Trophoblast cell (in vitro differentiated cells and primary cell): ENCODE measurements at regions not wholly inside any gene's neighbourhood (a gene's known extent, or its start where the extent isn't known, plus 50 kb on each side); places are given as distances from the start of the nearest gene placed in this dataset.

Experiments used
- DNase-seq, 2 donors: peaks; one replicate each; pipeline ENCODE4 v3.0.0-alpha.2; 2016
- H2AFZ ChIP-seq: 2 replicates; pipeline ENCODE4 v1.6.1; 2013; ENCODE audit warnings: low read length, moderate library complexity, mild to moderate bottlenecking; ENCODE audit not compliant: insufficient read depth, poor library complexity
- H2AK5ac ChIP-seq: 2 replicates; pipeline ENCODE4 v1.6.1; 2013; ENCODE audit warnings: mild to moderate bottlenecking, low read length
- H2BK120ac ChIP-seq: 2 replicates; pipeline ENCODE4 v1.6.1; 2013; ENCODE audit warnings: low read length, mild to moderate bottlenecking, moderate library complexity; ENCODE audit not compliant: insufficient read depth, poor library complexity
- H2BK12ac ChIP-seq: 2 replicates; pipeline ENCODE4 v1.6.1; 2013; ENCODE audit warnings: mild to moderate bottlenecking, low read length, moderate library complexity
- H2BK5ac ChIP-seq: 2 replicates; pipeline ENCODE4 v1.6.1; 2013; ENCODE audit warnings: low read length, low read depth, moderate library complexity, mild to moderate bottlenecking; ENCODE audit not compliant: poor library complexity
- H3K14ac ChIP-seq: 2 replicates; pipeline ENCODE4 v1.6.1; 2013; ENCODE audit warnings: mild to moderate bottlenecking, low read length
- H3K18ac ChIP-seq: 2 replicates; pipeline ENCODE4 v1.6.1; 2013; ENCODE audit warnings: mild to moderate bottlenecking, low read length
- H3K23ac ChIP-seq: 2 replicates; pipeline ENCODE4 v1.6.1; 2013; ENCODE audit warnings: low read length
- H3K27ac ChIP-seq: 2 replicates; pipeline ENCODE4 v1.5.1; 2013; ENCODE audit warnings: low read depth, mild to moderate bottlenecking, inconsistent platforms, low read length, moderate library complexity
- H3K27me3 ChIP-seq: 2 replicates; pipeline ENCODE4 v1.6.1; 2013; ENCODE audit warnings: inconsistent platforms, mild to moderate bottlenecking, low read length, moderate library complexity; ENCODE audit not compliant: insufficient read depth
- H3K36me3 ChIP-seq, 2 experiments: 1 replicate in 1 of 2; 2 replicates in 1 of 2; pipeline ENCODE4 v1.6.1; 2013; ENCODE audit warnings: low read length in 2 of 2, mild to moderate bottlenecking in 2 of 2, moderate library complexity in 1 of 2; ENCODE audit not compliant: insufficient read depth in 2 of 2, control insufficient read depth in 1 of 2
- H3K4ac ChIP-seq: 2 replicates; pipeline ENCODE4 v1.6.1; 2013; ENCODE audit warnings: low read depth, mild to moderate bottlenecking, low read length, moderate library complexity
- H3K4me1 ChIP-seq, 2 experiments: 1 replicate in 1 of 2; 2 replicates in 1 of 2; pipeline ENCODE4 v1.6.1; 2013; ENCODE audit warnings: low read length in 2 of 2, mild to moderate bottlenecking in 2 of 2, moderate library complexity in 1 of 2; ENCODE audit not compliant: insufficient read depth in 2 of 2, control insufficient read depth in 1 of 2
- H3K4me2 ChIP-seq: 2 replicates; pipeline ENCODE4 v1.6.1; 2013; ENCODE audit warnings: inconsistent platforms, mild to moderate bottlenecking, low read length, moderate library complexity
- H3K4me3 ChIP-seq: 2 replicates; pipeline ENCODE4 v1.5.1; 2013; ENCODE audit warnings: mild to moderate bottlenecking, low read depth, low read length, inconsistent platforms
- H3K79me1 ChIP-seq: one replicate; pipeline ENCODE4 v1.6.1; 2013; ENCODE audit warnings: low read length
- H3K79me2 ChIP-seq: 2 replicates; pipeline ENCODE4 v1.6.1; 2013; ENCODE audit warnings: low read length, mild to moderate bottlenecking; ENCODE audit not compliant: control insufficient read depth, insufficient read depth, poor library complexity
- H3K9ac ChIP-seq: 2 replicates; pipeline ENCODE4 v1.6.1; 2013; ENCODE audit warnings: mild to moderate bottlenecking, low read length
- H3K9me3 ChIP-seq: 2 replicates; pipeline ENCODE4 v1.6.1; 2013; ENCODE audit warnings: low read depth, mild to moderate bottlenecking, control low read depth, inconsistent platforms, low read length; ENCODE audit not compliant: insufficient read depth
- H4K12ac ChIP-seq: 2 replicates; pipeline ENCODE4 v1.6.1; 2013; ENCODE audit warnings: low read depth, mild to moderate bottlenecking, low read length, moderate library complexity
- H4K8ac ChIP-seq: 2 replicates; pipeline ENCODE4 v1.6.1; 2013; ENCODE audit warnings: low read depth, mild to moderate bottlenecking, low read length, moderate library complexity
- H4K91ac ChIP-seq: one replicate; pipeline ENCODE4 v1.6.1; 2013; ENCODE audit warnings: low read depth, mild to moderate bottlenecking, low read length, moderate library complexity
- WGBS: extraction: QIAGEN DNeasy Blood & Tissue Kit; methylation state at CpG from one replicate; pipeline ENCODE4 v1.1.7; 2013; ENCODE audit warnings: missing lambda C conversion rate; ENCODE audit not compliant: insufficient read length, insufficient coverage; ENCODE audit errors: extremely low coverage; 5-methylcytosine and 5-hydroxymethylcytosine counted together

- H3K14ac ChIP-seq, result no peak overlapping the region
- H3K18ac ChIP-seq, result no peak overlapping the region
- no peak overlapping the region for H4K8ac ChIP-seq
- H3K9ac ChIP-seq, result no peak overlapping the region
- no peak overlapping the region for H4K91ac ChIP-seq
- H3K27me3 ChIP-seq, result no peaks in the 10 kb centered on the region
- no peak overlapping the region for H4K12ac ChIP-seq
- H3K4ac ChIP-seq, result no peak overlapping the region
- H2BK120ac ChIP-seq, result no peak overlapping the region
- H3K23ac ChIP-seq, result no peak overlapping the region
- no peaks in the 10 kb centered on the region for H3K9me3 ChIP-seq
- H3K79me2 ChIP-seq, result no peaks in the 10 kb centered on the region
- H3K36me3 ChIP-seq, result no peaks in the 10 kb centered on the region
- no peak overlapping the region for H3K27ac ChIP-seq
- DNase-seq, result no peak
- no peaks in the 10 kb centered on the region for H3K79me1 ChIP-seq
- H3K4me1 ChIP-seq, result peaks cover under 1 to 4% of the 10 kb centered on the region in 2 experiments
- WGBS, result no CpG with 5 or more reads among the region's 7 CpGs
- no peak overlapping the region for H2AK5ac ChIP-seq
- no peak overlapping the region for H3K4me3 ChIP-seq
- no peak overlapping the region for H2BK5ac ChIP-seq
- no peak overlapping the region for H3K4me2 ChIP-seq
- H2BK12ac ChIP-seq, result no peak overlapping the region
- no peak overlapping the region for H2AFZ ChIP-seq
Measured at GRCh38 chr11:70823771-70824170, 425.4 kb downstream of the CTTN start.

- no peaks in the 10 kb centered on the region for H3K79me2 ChIP-seq
- no peak overlapping the region for H2BK12ac ChIP-seq
- no peak overlapping the region for H3K14ac ChIP-seq
- H3K4me3 ChIP-seq, result no peak overlapping the region
- H3K4me1 ChIP-seq, result peaks cover 2 to 6% of the 10 kb centered on the region in 2 experiments
- H3K23ac ChIP-seq, result no peak overlapping the region
- no peak overlapping the region for H4K12ac ChIP-seq
- H3K4me2 ChIP-seq, result no peak overlapping the region
- no peaks in the 10 kb centered on the region for H3K36me3 ChIP-seq
- no peaks in the 10 kb centered on the region for H3K9me3 ChIP-seq
- no peak overlapping the region for H4K91ac ChIP-seq
- no peak overlapping the region for H3K4ac ChIP-seq
- no peak overlapping the region for H2BK5ac ChIP-seq
- no peak overlapping the region for H3K18ac ChIP-seq
- no peaks in the 10 kb centered on the region for H3K27me3 ChIP-seq
- no peak overlapping the region for H2BK120ac ChIP-seq
- no peak for DNase-seq
- no peak overlapping the region for H3K9ac ChIP-seq
- H4K8ac ChIP-seq, result no peak overlapping the region
- H2AK5ac ChIP-seq, result no peak overlapping the region
- WGBS, result no CpG with 5 or more reads among the region's 17 CpGs
- H3K79me1 ChIP-seq, result no peaks in the 10 kb centered on the region
- no peak overlapping the region for H2AFZ ChIP-seq
- H3K27ac ChIP-seq, result no peak overlapping the region
Measured at GRCh38 chr11:70824605-70825245, 426.4 kb downstream of the CTTN start.

GRCh38 chr11:70825893-70826540 is 426.4 kb downstream of the SHANK2 start:
- Histone ChIP-seq H3K4me2 (no peak overlapping the region), H4K8ac (no peak overlapping the region)
- no peak for DNase-seq

GRCh38 chr11:70826541-70827335 is 425.6 kb downstream of the SHANK2 start:
- Histone ChIP-seq H4K12ac (no peak overlapping the region), H4K8ac (no peak overlapping the region), H2BK120ac (no peak overlapping the region), H4K91ac (no peak overlapping the region), H3K4me3 (no peak overlapping the region), H3K27ac (no peak overlapping the region), H3K23ac (no peak overlapping the region), H3K36me3 (no peaks in the 10 kb centered on the region), H3K27me3 (no peaks in the 10 kb centered on the region), H3K14ac (no peak overlapping the region), H3K9ac (no peak overlapping the region), H2BK5ac (no peak overlapping the region), H3K4me1 (peaks cover 5 to 9% of the 10 kb centered on the region in 2 experiments), H3K79me2 (no peaks in the 10 kb centered on the region), H3K4me2 (no peak overlapping the region), H3K79me1 (no peaks in the 10 kb centered on the region), H3K4ac (no peak overlapping the region), H2BK12ac (no peak overlapping the region), H3K9me3 (no peaks in the 10 kb centered on the region), H2AFZ (no peak overlapping the region), H3K18ac (no peak overlapping the region), H2AK5ac (no peak overlapping the region)
- no CpG with 5 or more reads among the region's 35 CpGs for WGBS
- no peak for DNase-seq

More at GRCh38 chr11:70825893-70826540, 426.4 kb downstream of the SHANK2 start:
- H3K36me3 ChIP-seq, result no peaks in the 10 kb centered on the region
- no peak overlapping the region for H2BK12ac ChIP-seq
- no peak overlapping the region for H3K9ac ChIP-seq
- H3K14ac ChIP-seq, result no peak overlapping the region
- no peak overlapping the region for H3K18ac ChIP-seq
- H3K4me1 ChIP-seq, result peaks cover 5 to 9% of the 10 kb centered on the region in 2 experiments
- no peaks in the 10 kb centered on the region for H3K79me1 ChIP-seq
- no peak overlapping the region for H4K91ac ChIP-seq
- no peaks in the 10 kb centered on the region for H3K79me2 ChIP-seq
- H3K27me3 ChIP-seq, result no peaks in the 10 kb centered on the region
- H2AK5ac ChIP-seq, result no peak overlapping the region
- H2BK120ac ChIP-seq, result no peak overlapping the region
- no peak overlapping the region for H3K23ac ChIP-seq
- no peak overlapping the region for H2BK5ac ChIP-seq
- no peak overlapping the region for H3K4ac ChIP-seq
- no CpG with 5 or more reads among the region's 21 CpGs for WGBS
- H3K27ac ChIP-seq, result no peak overlapping the region
- no peak overlapping the region for H3K4me3 ChIP-seq
- H2AFZ ChIP-seq, result no peak overlapping the region
- no peak overlapping the region for H4K12ac ChIP-seq
- H3K9me3 ChIP-seq, result no peaks in the 10 kb centered on the region
